Right lung (tissue), 2 donors: ENCODE measurements at regions not wholly inside any gene's neighbourhood (a gene's known extent, or its start where the extent isn't known, plus 50 kb on each side); places are given as distances from the start of the nearest gene placed in this dataset.

Source experiments
- DNase-seq, 2 donors: peaks; one replicate each; pipeline ENCODE4 v3.0.0-alpha.2; 2013

- no peak for DNase-seq
Observed at GRCh38 chr9:104448036-104448435, 56.0 kb upstream of the OR13F1 start.
